Mesenchymal stem cell (in vitro differentiated cells and primary cell): ENCODE measurements at regions not wholly inside any gene's neighbourhood (a gene's known extent, or its start where the extent isn't known, plus 50 kb on each side); places are given as distances from the start of the nearest gene placed in this dataset.
"Not testable (repeated sequence)": the region's sequence is repeated elsewhere in the genome, so short reads cannot be mapped to it uniquely, and the experiment has no call there.

Experiments
- DNase-seq: peaks from one replicate; pipeline ENCODE4 v3.0.0-alpha.2; 2013
- H2AFZ ChIP-seq: one replicate; pipeline ENCODE4 v1.6.1; 2013; ENCODE audit warnings: low read depth, mild to moderate bottlenecking, control low read depth, inconsistent platforms, low read length, moderate library complexity
- H2AK5ac ChIP-seq: 2 replicates; pipeline ENCODE4 v1.6.1; 2013; ENCODE audit warnings: low read length, moderate library complexity, mild to moderate bottlenecking, inconsistent platforms; ENCODE audit not compliant: severe bottlenecking
- H2BK120ac ChIP-seq: one replicate; pipeline ENCODE4 v1.6.1; 2013; ENCODE audit warnings: low read depth, mild to moderate bottlenecking, inconsistent platforms, low read length, moderate library complexity
- H2BK12ac ChIP-seq, 2 experiments: one replicate each; pipeline ENCODE4 v1.6.1; 2013; ENCODE audit warnings: inconsistent platforms in 2 of 2, low read length in 2 of 2, mild to moderate bottlenecking in 2 of 2, moderate library complexity in 2 of 2, control low read depth in 1 of 2
- H2BK15ac ChIP-seq: one replicate; pipeline ENCODE4 v1.6.1; 2013; ENCODE audit warnings: mild to moderate bottlenecking, low read depth, inconsistent platforms; ENCODE audit not compliant: poor library complexity, severe bottlenecking
- H2BK5ac ChIP-seq: 2 replicates; pipeline ENCODE4 v1.6.1; 2013; ENCODE audit warnings: low read depth, mild to moderate bottlenecking, low read length, control low read depth, inconsistent platforms; ENCODE audit not compliant: poor library complexity, severe bottlenecking
- H3K14ac ChIP-seq, 2 experiments: one replicate each; pipeline ENCODE4 v1.6.1; 2013; ENCODE audit warnings: inconsistent platforms in 2 of 2, low read length in 2 of 2, control low read depth in 1 of 2, mild to moderate bottlenecking in 1 of 2, moderate library complexity in 1 of 2
- H3K18ac ChIP-seq, 2 experiments: one replicate each; pipeline ENCODE4 v1.6.1; 2013; ENCODE audit warnings: inconsistent platforms in 2 of 2, low read length in 2 of 2, control low read depth in 1 of 2, low read depth in 1 of 2, mild to moderate bottlenecking in 1 of 2
- H3K23ac ChIP-seq, 2 experiments: one replicate each; pipeline ENCODE4 v1.6.1; 2013; ENCODE audit warnings: inconsistent platforms in 2 of 2, low read length in 2 of 2, mild to moderate bottlenecking in 2 of 2, moderate library complexity in 2 of 2, control low read depth in 1 of 2
- H3K27ac ChIP-seq: 2 replicates; pipeline ENCODE4 v1.5.1; 2013; ENCODE audit warnings: mild to moderate bottlenecking, moderate library complexity, low read length, control low read depth, inconsistent platforms; ENCODE audit not compliant: poor library complexity, severe bottlenecking
- H3K27me3 ChIP-seq, 2 experiments: 2 replicates each; pipeline versions ENCODE4 v1.6.1 to v1.7.0; 2013; ENCODE audit warnings: low read length in 2 of 2, mild to moderate bottlenecking in 2 of 2, moderate library complexity in 2 of 2, control low read depth in 1 of 2, inconsistent platforms in 1 of 2; ENCODE audit not compliant: control insufficient read depth in 1 of 2, insufficient read depth in 1 of 2
- H3K36me3 ChIP-seq, 2 experiments: 2 replicates each; pipeline versions ENCODE4 v1.6.1 to v1.7.0; 2013; ENCODE audit warnings: low read length in 2 of 2, control low read depth in 1 of 2, inconsistent platforms in 1 of 2, low read depth in 1 of 2, mild to moderate bottlenecking in 1 of 2; ENCODE audit not compliant: insufficient read depth in 2 of 2, control insufficient read depth in 1 of 2
- H3K4ac ChIP-seq, 2 experiments: one replicate each; pipeline ENCODE4 v1.6.1; 2013; ENCODE audit warnings: inconsistent platforms in 2 of 2, low read length in 2 of 2, mild to moderate bottlenecking in 2 of 2, moderate library complexity in 2 of 2, control low read depth in 1 of 2, low read depth in 1 of 2
- H3K4me1 ChIP-seq: 2 replicates; pipeline ENCODE4 v1.6.1; 2013; ENCODE audit warnings: low read depth, low read length, control low read depth; ENCODE audit not compliant: control insufficient read depth, insufficient read depth
- H3K4me2 ChIP-seq: 2 replicates; pipeline ENCODE4 v1.6.1; 2013; ENCODE audit warnings: low read length, mild to moderate bottlenecking, inconsistent platforms; ENCODE audit not compliant: poor library complexity, severe bottlenecking
- H3K4me3 ChIP-seq, 2 experiments: 2 replicates each; pipeline versions ENCODE4 v1.5.1 to v1.7.0; 2013; ENCODE audit warnings: low read length in 2 of 2, mild to moderate bottlenecking in 2 of 2, control low read depth in 1 of 2, low read depth in 1 of 2; ENCODE audit not compliant: insufficient read depth in 1 of 2
- H3K79me1 ChIP-seq: replicated peaks from 2 replicates; pipeline ENCODE4 v1.6.1; 2013; ENCODE audit warnings: mild to moderate bottlenecking, control low read depth, low read length, inconsistent platforms; ENCODE audit not compliant: poor library complexity, severe bottlenecking
- H3K9ac ChIP-seq: 2 replicates; pipeline ENCODE4 v1.7.0; 2013; ENCODE audit warnings: mild to moderate bottlenecking, low read length, moderate library complexity
- H3K9me3 ChIP-seq: 2 replicates; pipeline ENCODE4 v1.7.0; 2013; ENCODE audit warnings: mild to moderate bottlenecking, low read length; ENCODE audit not compliant: control insufficient read depth
- H4K8ac ChIP-seq: one replicate; pipeline ENCODE4 v1.6.1; 2013; ENCODE audit warnings: inconsistent platforms, mild to moderate bottlenecking, low read length, moderate library complexity
- H4K91ac ChIP-seq: one replicate; pipeline ENCODE4 v1.6.1; 2013; ENCODE audit warnings: mild to moderate bottlenecking, low read length, inconsistent platforms
- WGBS: methylation state at CpG from one replicate; pipeline ENCODE4 v1.1.7; 2013; ENCODE audit warnings: mixed read lengths; 5-methylcytosine and 5-hydroxymethylcytosine counted together

DNA sequence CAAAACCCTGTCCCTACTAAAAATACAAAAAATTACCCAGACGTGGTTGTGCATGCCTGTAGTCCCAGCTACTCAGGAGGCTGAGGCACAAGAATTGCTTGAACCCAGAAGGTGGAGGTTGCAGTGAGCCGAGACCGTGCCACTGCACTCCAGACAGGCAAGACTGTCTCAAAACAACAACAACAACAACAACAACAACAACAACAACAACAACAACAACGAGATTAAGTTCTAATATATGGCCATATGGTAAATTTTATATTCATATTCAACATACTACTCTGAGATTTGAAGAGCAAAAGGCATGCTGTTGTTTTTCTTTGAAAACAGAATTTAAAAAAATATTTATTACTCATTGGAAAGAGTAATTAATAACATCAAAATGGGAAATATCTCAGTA, 80.2 kb upstream of the CD28 start:
- not testable (repeated sequence) for H2BK120ac ChIP-seq, H3K14ac ChIP-seq, H3K4me2 ChIP-seq, H3K36me3 ChIP-seq, H2BK12ac ChIP-seq, H2BK5ac ChIP-seq, H3K9me3 ChIP-seq, H3K79me1 ChIP-seq, H3K23ac ChIP-seq, H3K4ac ChIP-seq, DNase-seq, H3K27me3 ChIP-seq, H3K4me3 ChIP-seq, H2BK15ac ChIP-seq, H3K27ac ChIP-seq, H2AK5ac ChIP-seq, H3K4me1 ChIP-seq, H2AFZ ChIP-seq, H4K8ac ChIP-seq, H3K9ac ChIP-seq
- WGBS, result 100% methylated on average over 1 of the region's 4 CpGs
- peak overlapping the region; percentile 61 for H4K91ac ChIP-seq
- H3K18ac ChIP-seq, result peak overlapping the region in 1 of 2 experiments; percentile 75

DNA sequence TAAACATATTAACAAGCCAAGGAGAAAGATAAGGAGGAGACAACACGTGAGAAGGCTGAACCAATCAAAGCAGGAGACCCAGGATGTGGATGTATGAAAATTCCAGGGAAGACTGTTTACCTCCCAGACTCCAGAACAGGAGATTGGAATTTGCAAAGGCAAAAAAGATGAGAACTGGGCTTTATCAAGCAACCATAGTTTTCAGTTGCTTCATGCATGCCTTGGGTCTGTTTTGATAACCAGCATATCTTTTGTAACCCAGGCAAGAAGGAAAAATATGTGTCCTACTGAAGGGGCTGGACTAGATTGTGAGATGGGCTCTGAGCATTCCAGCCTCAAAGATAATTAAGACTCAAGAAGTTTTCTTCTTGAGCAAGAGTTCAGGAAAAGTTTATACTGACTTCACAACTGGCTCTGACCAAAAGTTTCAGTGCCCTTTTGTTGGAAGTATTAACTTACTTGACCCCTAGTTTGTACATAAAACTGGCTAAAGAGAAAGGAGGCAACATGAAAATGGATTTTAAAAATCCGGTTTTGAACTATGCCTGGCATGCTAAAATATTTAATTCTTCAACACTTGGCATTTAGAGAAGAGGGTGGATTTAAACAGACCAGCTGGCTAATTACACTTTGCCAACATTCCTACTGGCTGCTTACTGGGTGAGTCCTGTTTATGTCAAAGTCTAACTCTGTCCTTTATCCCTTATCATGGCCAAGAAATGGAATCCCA, 79.3 kb upstream of the CD28 start:
- H3K23ac ChIP-seq, result no peak overlapping the region
- no peak overlapping the region for H3K4me2 ChIP-seq
- H3K9ac ChIP-seq, result peak overlapping the region; percentile 33
- H4K8ac ChIP-seq, result no peak overlapping the region
- H3K27ac ChIP-seq, result peak overlapping the region; percentile 9
- peak; percentile 87 for DNase-seq
- no peak overlapping the region for H2BK5ac ChIP-seq
- no peak overlapping the region for H4K91ac ChIP-seq
- H2AK5ac ChIP-seq, result no peak overlapping the region
- 23% methylated on average over 1 of the region's 2 CpGs for WGBS
- no peaks in the 10 kb centered on the region for H3K79me1 ChIP-seq
- H3K4me1 ChIP-seq, result no peaks in the 10 kb centered on the region
- H3K27me3 ChIP-seq, result no peaks in the 10 kb centered on the region
- no peak overlapping the region for H2BK15ac ChIP-seq
- H2BK120ac ChIP-seq, result no peak overlapping the region
- no peak overlapping the region for H3K14ac ChIP-seq
- H3K9me3 ChIP-seq, result no peaks in the 10 kb centered on the region
- no peaks in the 10 kb centered on the region for H3K36me3 ChIP-seq
- peak overlapping the region in 1 of 2 experiments; percentile 75 for H3K18ac ChIP-seq
- no peak overlapping the region for H3K4me3 ChIP-seq
- no peak overlapping the region for H2AFZ ChIP-seq
- peak overlapping the region in 1 of 2 experiments; percentile 84 for H2BK12ac ChIP-seq
- peak overlapping the region in 1 of 2 experiments; percentile 17 for H3K4ac ChIP-seq

DNA sequence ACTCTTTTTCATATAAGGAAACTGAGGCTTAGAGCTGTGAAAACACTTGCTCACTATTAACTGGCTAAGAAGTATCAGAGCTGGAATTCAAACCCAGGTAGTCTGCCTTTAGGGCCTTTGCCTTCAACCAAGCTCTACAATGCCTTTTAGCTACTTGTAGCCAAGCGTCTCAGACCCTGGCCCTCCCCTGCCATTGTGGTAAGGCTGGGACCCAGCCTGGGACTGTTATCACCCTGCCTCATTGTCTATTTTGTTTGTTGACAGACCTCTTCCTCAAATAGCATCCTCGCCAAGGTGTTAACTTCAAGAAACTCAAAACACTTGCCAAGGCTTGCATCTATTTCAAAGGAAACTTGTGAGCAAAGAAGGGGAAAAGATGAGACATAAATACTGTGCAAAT, 76.7 kb upstream of the CD28 start:
- H3K4me1 ChIP-seq, result no peaks in the 10 kb centered on the region
- WGBS, result 91% methylated on average over 1 of the region's 2 CpGs
- H2BK5ac ChIP-seq, result no peak overlapping the region
- no peaks in the 10 kb centered on the region for H3K36me3 ChIP-seq
- peak overlapping the region; percentile 78 for H4K91ac ChIP-seq
- H3K9ac ChIP-seq, result no peak overlapping the region
- no peak overlapping the region for H3K23ac ChIP-seq
- H2BK120ac ChIP-seq, result no peak overlapping the region
- H2BK15ac ChIP-seq, result no peak overlapping the region
- H3K27me3 ChIP-seq, result no peaks in the 10 kb centered on the region
- peak overlapping the region; percentile 46 to 84 for H3K18ac ChIP-seq
- H3K9me3 ChIP-seq, result no peaks in the 10 kb centered on the region
- no peak overlapping the region for H3K4ac ChIP-seq
- H3K4me2 ChIP-seq, result no peak overlapping the region
- H3K27ac ChIP-seq, result no peak overlapping the region
- no peak overlapping the region for H3K14ac ChIP-seq
- peak overlapping the region; percentile 82 to 85 for H2BK12ac ChIP-seq
- no peak overlapping the region for H2AK5ac ChIP-seq
- DNase-seq, result no peak
- H3K4me3 ChIP-seq, result no peak overlapping the region
- H3K79me1 ChIP-seq, result no peaks in the 10 kb centered on the region
- peak overlapping the region; percentile 80 for H4K8ac ChIP-seq
- H2AFZ ChIP-seq, result no peak overlapping the region

DNA sequence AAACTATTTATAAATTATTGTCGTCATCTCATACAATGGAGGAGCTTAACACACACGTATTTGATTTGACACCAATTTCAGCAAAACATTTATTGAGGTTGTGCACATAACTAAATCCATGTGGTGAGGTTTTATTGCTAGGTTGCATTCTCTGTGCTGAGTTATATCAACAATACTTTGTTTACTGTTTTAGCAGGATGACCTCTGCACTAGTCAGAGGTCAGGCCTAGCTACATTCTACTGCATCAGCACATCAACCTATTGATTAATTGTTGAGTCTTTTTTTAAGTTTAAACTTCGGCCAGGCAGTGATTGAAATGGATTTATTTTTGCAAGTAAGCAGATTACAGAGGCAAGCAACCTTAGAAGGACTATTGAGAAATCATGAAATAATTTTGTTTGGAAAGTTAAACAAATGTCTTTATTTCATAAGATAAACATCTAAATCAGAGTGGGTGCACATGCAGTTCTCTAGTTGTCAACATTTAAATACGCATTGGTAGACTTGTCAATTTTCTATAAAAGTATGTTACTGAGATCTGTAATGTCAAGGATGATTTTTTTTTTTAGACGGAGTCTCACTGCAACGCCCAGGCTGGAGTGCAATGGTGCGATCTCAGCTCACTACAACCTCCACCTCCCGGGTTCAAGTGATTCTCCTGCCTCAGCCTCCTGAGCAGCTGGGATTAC, 75.2 kb upstream of the CD28 start:
- peak; percentile 45 for DNase-seq
- Histone ChIP-seq H3K27me3 (no peaks in the 10 kb centered on the region), H4K8ac (no peak overlapping the region), H3K36me3 (no peaks in the 10 kb centered on the region), H2BK5ac (no peak overlapping the region), H3K79me1 (no peaks in the 10 kb centered on the region), H3K4me1 (no peaks in the 10 kb centered on the region), H3K4ac (no peak overlapping the region), H2BK15ac (no peak overlapping the region), H2BK120ac (no peak overlapping the region), H3K9me3 (no peaks in the 10 kb centered on the region), H3K4me3 (no peak overlapping the region), H3K4me2 (no peak overlapping the region), H3K27ac (no peak overlapping the region), H3K14ac (no peak overlapping the region), H2AFZ (no peak overlapping the region), H3K23ac (no peak overlapping the region), H4K91ac (no peak overlapping the region), H3K9ac (no peak overlapping the region), H2BK12ac (no peak overlapping the region), H2AK5ac (no peak overlapping the region), H3K18ac (peak overlapping the region in 1 of 2 experiments; percentile 11)
- WGBS, result 65% methylated on average over 4 of the region's 8 CpGs
